ENCODE measurements at regions not wholly inside any gene's neighbourhood (a gene's known extent, or its start where the extent isn't known, plus 50 kb on each side); places are given as distances from the start of the nearest gene placed in this dataset.

DNA sequence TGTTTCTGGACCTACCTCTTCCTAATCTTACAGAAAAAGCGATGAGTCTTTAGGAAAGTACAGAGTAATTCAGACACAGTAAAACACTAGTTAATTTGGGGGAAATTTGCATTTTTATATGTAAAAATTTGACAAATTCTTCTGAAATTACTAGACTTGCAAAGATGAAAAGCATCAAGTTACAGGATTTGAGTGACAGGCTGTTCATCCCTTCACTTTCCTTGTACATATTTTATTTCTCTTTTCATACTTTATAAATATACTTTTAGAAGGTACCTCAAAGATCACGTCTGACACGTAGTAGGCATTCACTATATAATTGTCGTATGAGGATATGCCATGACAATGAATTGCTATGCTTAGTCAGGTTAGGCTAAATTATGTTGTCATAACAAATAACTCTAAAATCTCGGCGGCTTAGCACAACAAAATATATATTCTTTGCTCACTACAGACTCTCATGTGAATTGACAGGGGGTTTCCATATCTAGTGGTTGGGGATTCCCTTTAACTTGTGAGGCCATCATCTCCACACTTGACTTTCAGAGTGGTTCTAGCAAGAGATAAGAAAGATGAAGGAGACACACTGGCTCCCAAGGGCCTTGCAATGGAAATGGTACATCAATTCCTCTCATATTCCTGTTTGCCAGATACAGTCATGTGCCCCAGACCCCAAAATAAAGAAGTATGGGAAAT lies 154.1 kb upstream of the TUT7 start:
- no peak for TF ChIP-seq CTCF (IDR thresholded peaks at IDR 0.05; ENCODE audit: low read depth, low read length)
- Histone ChIP-seq H3K4me1 (no peaks in the 10 kb centered on the region), H3K4me3 (ENCODE audit: low read depth, low read length) (no peak overlapping the region), H3K36me3 (no peaks in the 10 kb centered on the region), H3K9me3 (no peaks in the 10 kb centered on the region), H3K27me3 (no peaks in the 10 kb centered on the region; the same call in 1 of the 2 replicates)
- DNase-seq = no peak

DNA sequence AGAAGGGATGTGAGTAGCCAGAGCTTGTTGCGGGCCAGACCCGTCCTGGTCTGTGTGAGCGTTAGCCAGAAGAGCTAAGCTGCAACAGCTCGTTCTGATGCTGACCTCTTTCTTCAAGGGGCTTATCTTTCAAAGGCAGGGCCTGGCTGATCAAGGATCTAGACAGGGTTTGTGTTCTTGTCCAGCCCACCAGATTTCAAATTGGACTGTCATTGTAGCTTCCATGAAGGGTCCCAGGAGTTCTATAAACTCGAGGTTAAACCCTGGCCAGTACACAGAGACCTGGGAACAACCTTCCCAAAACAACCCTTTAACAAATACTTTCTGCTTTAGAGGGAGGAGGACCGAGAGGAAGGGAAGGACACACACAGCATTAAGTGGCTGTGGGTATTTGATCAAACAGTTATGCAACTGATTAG lies 153.0 kb upstream of the TUT7 start:
- no peak overlapping the region for H3K4me3 ChIP-seq (ENCODE audit: low read depth, low read length)
- DNase-seq = no peak
- TF ChIP-seq CTCF (IDR thresholded peaks at IDR 0.05; ENCODE audit: low read depth, low read length) = no peak

GRCh38 chr9:86503942-86504341 lies 149.7 kb upstream of the TUT7 start:
- no peak for TF ChIP-seq CTCF (IDR thresholded peaks at IDR 0.05; ENCODE audit: low read depth, low read length)
- no peak for DNase-seq
- H3K9me3 ChIP-seq = no peaks in the 10 kb centered on the region

More for the DNA sequence above, 153.0 kb upstream of the TUT7 start:
- H3K27me3 ChIP-seq = no peaks in the 10 kb centered on the region; the same call in 1 of the 2 replicates
- H3K4me1 ChIP-seq = no peaks in the 10 kb centered on the region
- H3K9me3 ChIP-seq = no peaks in the 10 kb centered on the region
- H3K36me3 ChIP-seq = no peaks in the 10 kb centered on the region

GRCh38 chr9:86503314-86503713 lies 149.1 kb upstream of the TUT7 start:
- Histone ChIP-seq H3K4me1 (no peaks in the 10 kb centered on the region), H3K36me3 (no peaks in the 10 kb centered on the region), H3K27me3 (no peaks in the 10 kb centered on the region), H3K4me3 (ENCODE audit: low read depth, low read length) (no peak overlapping the region), H3K9me3 (no peaks in the 10 kb centered on the region)
- no peak for DNase-seq
- no peak for TF ChIP-seq CTCF (IDR thresholded peaks at IDR 0.05; ENCODE audit: low read depth, low read length)

More at GRCh38 chr9:86503942-86504341, 149.7 kb upstream of the TUT7 start:
- Histone ChIP-seq H3K36me3 (no peaks in the 10 kb centered on the region), H3K27me3 (no peaks in the 10 kb centered on the region), H3K4me3 (ENCODE audit: low read depth, low read length) (no peak overlapping the region), H3K4me1 (no peaks in the 10 kb centered on the region)

DNA sequence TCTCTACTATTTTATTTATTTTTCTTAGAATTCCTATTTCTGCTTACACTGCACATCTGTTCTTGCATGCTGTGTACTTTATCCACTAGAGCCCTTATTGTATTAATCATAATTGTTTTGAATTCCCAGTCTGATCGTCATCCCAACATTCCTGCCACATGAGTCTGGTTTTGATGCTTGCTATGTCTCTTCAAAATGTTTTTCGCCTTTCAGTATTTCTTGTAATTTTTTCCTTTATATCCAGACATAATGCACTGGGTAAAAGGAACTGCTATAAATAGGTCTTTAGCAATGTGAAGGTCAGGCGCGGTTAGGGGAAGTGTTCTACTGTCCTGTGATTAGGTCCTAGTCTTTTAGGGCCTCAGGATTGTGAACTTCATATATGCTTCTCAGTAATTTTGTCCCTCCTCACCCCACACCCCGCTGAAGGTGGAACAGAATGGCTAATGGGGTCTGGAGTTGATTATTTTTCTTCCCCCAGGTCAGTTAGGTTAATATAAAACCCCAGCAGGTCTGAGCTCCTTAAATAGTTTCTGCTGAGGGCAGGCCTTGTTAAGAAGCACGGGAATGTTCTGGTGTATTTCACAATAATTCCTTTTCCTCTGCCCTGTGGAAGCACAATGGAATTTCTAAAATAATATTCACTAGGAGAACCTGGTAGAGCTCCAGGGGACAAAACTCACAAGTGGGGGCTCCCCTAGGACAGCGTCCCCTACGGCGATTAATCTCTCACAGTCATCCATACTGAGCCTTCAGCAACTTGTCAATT lies 146.6 kb upstream of the TUT7 start:
- Histone ChIP-seq H3K27me3 (no peaks in the 10 kb centered on the region; the same call in 1 of the 2 replicates), H3K9me3 (no peaks in the 10 kb centered on the region), H3K4me3 (ENCODE audit: low read depth, low read length) (no peak overlapping the region), H3K4me1 (no peaks in the 10 kb centered on the region), H3K36me3 (no peaks in the 10 kb centered on the region; the same call in 1 of the 2 replicates)
- no peak for TF ChIP-seq CTCF (IDR thresholded peaks at IDR 0.05; ENCODE audit: low read depth, low read length)
- no peak for DNase-seq

DNA sequence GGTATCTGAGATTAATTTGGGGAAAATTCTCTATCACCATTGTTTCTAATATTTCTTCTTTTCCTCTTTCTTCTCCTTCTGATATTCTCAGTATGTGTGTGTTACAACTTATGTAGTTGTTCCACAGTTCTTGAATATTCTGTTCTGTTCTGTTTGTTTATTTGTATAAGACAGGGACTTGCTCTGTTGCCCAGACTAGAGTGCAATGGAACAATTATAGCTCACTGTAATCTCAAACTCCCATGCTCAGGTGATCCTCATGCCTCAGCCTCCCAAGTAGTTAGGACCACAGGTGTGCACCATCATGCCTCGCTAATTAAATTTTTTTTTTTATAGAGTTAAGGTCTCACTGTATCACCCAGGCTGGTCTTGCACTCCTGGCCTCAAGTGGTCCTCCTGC lies 145.8 kb upstream of the TUT7 start:
- no peaks in the 10 kb centered on the region for H3K4me1 ChIP-seq

More for the DNA sequence above, 145.8 kb upstream of the TUT7 start:
- no peak overlapping the region for H3K4me3 ChIP-seq (ENCODE audit: low read depth, low read length)
- TF ChIP-seq CTCF (IDR thresholded peaks at IDR 0.05; ENCODE audit: low read depth, low read length) = no peak
- no peak for DNase-seq
- no peaks in the 10 kb centered on the region; the same call in 1 of the 2 replicates for H3K27me3 ChIP-seq
- no peaks in the 10 kb centered on the region; the same call in 1 of the 2 replicates for H3K36me3 ChIP-seq
- no peaks in the 10 kb centered on the region for H3K9me3 ChIP-seq
